ENCODE measurements at regions not wholly inside any gene's neighbourhood (a gene's known extent, or its start where the extent isn't known, plus 50 kb on each side); places are given as distances from the start of the nearest gene placed in this dataset.
A peak's percentile ranks its signal among the peaks of the same experiment; 100 is the strongest.

- H3K4me3 ChIP-seq (ENCODE audit: low read depth, low read length): no peak overlapping the region
- ChIA-PET POLR2A (no interaction called here), CTCF (no interaction called here)
- DNase-seq (ENCODE audit: low read depth, low spot score): no peak
- TF ChIP-seq, protein P1, sequence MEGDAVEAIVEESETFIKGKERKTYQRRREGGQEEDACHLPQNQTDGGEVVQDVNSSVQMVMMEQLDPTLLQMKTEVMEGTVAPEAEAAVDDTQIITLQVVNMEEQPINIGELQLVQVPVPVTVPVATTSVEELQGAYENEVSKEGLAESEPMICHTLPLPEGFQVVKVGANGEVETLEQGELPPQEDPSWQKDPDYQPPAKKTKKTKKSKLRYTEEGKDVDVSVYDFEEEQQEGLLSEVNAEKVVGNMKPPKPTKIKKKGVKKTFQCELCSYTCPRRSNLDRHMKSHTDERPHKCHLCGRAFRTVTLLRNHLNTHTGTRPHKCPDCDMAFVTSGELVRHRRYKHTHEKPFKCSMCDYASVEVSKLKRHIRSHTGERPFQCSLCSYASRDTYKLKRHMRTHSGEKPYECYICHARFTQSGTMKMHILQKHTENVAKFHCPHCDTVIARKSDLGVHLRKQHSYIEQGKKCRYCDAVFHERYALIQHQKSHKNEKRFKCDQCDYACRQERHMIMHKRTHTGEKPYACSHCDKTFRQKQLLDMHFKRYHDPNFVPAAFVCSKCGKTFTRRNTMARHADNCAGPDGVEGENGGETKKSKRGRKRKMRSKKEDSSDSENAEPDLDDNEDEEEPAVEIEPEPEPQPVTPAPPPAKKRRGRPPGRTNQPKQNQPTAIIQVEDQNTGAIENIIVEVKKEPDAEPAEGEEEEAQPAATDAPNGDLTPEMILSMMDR (IDR thresholded peaks at IDR 0.05; ENCODE audit: insufficient read depth, low read length, missing control alignments): no peak
Measured at GRCh38 chr13:73351730-73352129, 292.9 kb downstream of the KLF5 start.

DNA sequence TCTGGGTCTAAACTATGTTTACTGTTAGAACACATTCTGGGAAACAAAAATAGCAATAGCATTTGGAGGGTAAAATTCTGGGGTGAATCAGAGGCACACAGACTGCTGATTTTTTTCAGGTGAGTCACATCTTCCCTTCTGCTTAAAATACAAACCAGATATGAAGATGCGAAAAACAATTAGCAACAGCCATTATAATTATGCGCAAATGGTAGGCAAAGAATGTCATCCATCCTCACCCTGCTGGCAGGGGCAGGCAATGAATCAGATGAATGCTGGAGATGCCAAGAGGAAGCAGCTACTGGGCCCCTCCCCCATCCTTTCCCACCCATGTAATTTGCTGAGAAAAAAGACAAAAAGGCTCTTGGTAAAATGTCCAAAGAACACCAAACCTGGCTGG lies 282.9 kb downstream of the KLF5 start:
- ChIA-PET POLR2A (no interaction called here), CTCF (no interaction called here)
- TF ChIP-seq, protein P1 (IDR thresholded peaks at IDR 0.05; ENCODE audit: insufficient read depth, low read length, missing control alignments): no peak
- H3K4me3 ChIP-seq (ENCODE audit: low read depth, low read length): no peak overlapping the region
- peak; percentile 36 for DNase-seq (ENCODE audit: low read depth, low spot score)

- H3K4me3 ChIP-seq (ENCODE audit: low read depth, low read length): no peak overlapping the region
- ChIA-PET POLR2A (no interaction called here), CTCF (no interaction called here)
- no peak for DNase-seq (ENCODE audit: low read depth, low spot score)
- TF ChIP-seq, protein P1 (IDR thresholded peaks at IDR 0.05; ENCODE audit: insufficient read depth, low read length, missing control alignments): no peak
Measured at GRCh38 chr13:73340069-73340468, 281.3 kb downstream of the KLF5 start.

DNA sequence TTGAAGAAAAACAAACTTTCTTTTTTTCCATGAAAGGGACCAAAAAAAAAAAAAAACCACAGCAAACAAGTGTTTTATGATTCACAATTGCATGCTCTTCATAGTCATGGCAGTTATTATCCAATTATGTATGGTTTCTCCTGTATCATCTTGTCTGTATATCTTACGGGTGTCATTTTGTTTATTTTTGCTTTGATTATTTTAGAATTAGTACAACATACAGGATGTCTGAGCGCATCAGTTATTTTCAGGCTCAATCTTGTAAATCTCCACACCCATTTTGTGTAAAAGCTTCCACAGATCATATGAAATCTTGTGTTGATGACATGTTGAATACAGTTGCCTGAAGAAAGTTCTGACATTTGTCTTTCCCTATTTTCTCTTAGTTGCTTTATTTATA lies 280.3 kb downstream of the KLF5 start:
- H3K4me3 ChIP-seq (ENCODE audit: low read depth, low read length): no peak overlapping the region
- TF ChIP-seq, protein P1 (IDR thresholded peaks at IDR 0.05; ENCODE audit: insufficient read depth, low read length, missing control alignments): no peak
- ChIA-PET POLR2A (no interaction called here), CTCF (no interaction called here)
- no peak for DNase-seq (ENCODE audit: low read depth, low spot score)

DNA sequence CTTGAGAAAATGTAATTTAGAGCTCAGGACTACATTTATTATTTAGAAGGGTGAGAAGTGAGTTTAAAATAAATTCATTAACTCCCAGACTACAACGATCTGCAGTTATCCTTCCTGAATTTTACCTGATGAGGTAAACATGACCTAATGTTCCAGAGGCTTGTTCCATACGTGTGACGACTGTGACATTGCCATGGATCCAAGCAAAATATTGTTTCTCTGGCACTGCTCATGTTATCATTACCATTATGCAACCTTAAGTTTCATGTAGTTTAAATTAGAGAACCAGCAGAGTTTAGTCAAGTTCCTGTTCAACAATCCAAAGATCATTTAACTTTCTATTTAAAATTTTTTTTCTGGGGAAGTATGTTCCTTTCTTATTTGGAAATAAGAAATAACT lies 279.6 kb downstream of the KLF5 start:
- ChIA-PET CTCF (no interaction called here), POLR2A (no interaction called here)
- no peak for DNase-seq (ENCODE audit: low read depth, low spot score)
- TF ChIP-seq, protein P1 (IDR thresholded peaks at IDR 0.05; ENCODE audit: insufficient read depth, low read length, missing control alignments): no peak
- no peak overlapping the region for H3K4me3 ChIP-seq (ENCODE audit: low read depth, low read length)

- H3K4me3 ChIP-seq (ENCODE audit: low read depth, low read length): no peak overlapping the region
- TF ChIP-seq, protein P1 (IDR thresholded peaks at IDR 0.05; ENCODE audit: insufficient read depth, low read length, missing control alignments): no peak
- ChIA-PET CTCF (no interaction called here), POLR2A (no interaction called here)
- DNase-seq (ENCODE audit: low read depth, low spot score): no peak
Measured at GRCh38 chr13:73337532-73337931, 278.7 kb downstream of the KLF5 start.
